Activated CD8-positive, alpha-beta T cell treated with anti-CD3 and anti-CD28 coated beads for 36 hours (primary cell): ENCODE measurements at regions not wholly inside any gene's neighbourhood (a gene's known extent, or its start where the extent isn't known, plus 50 kb on each side); places are given as distances from the start of the nearest gene placed in this dataset.
A peak's percentile ranks its signal among the peaks of the same experiment; 100 is the strongest.

Source experiments
- ATAC-seq: fragments of 200-7000 bp; cut with Tn5 transposase; one replicate; pipeline ENCODE4 v1.10.0; 2021; ENCODE audit warnings: mild to moderate bottlenecking, moderate library complexity
- CTCF ChIA-PET: fragments of 350-600 bp; sonication (Branson Sonifier 250); formaldehyde crosslinking; loops from one replicate; lab custom pipeline; 2021; ENCODE audit warnings: antibody characterized with exemption; lab: Charles Lee
- POLR2A ChIA-PET: fragments of 350-600 bp; sonication (Branson Sonifier 250); formaldehyde crosslinking; loops from one replicate; lab custom pipeline; 2021; ENCODE audit warnings: antibody characterized with exemption; lab: Charles Lee
- DNase-seq: peaks from one replicate; pipeline ENCODE4 v3.0.0-alpha.2; 2020
- H3K27ac Mint-ChIP-seq: one replicate; pipeline ENCODE4 v1.8.0; 2021; ENCODE audit warnings: mild to moderate bottlenecking, mixed read lengths
- H3K27me3 Mint-ChIP-seq: one replicate; pipeline ENCODE4 v1.8.0; 2021; ENCODE audit warnings: mixed read lengths
- H3K36me3 Mint-ChIP-seq: one replicate; pipeline ENCODE4 v1.8.0; 2021; ENCODE audit warnings: low read depth, mixed read lengths
- H3K4me1 Mint-ChIP-seq: one replicate; pipeline ENCODE4 v1.8.0; 2021; ENCODE audit warnings: low read depth, mixed read lengths
- H3K4me3 Mint-ChIP-seq: one replicate; pipeline ENCODE4 v1.8.0; 2021; ENCODE audit warnings: mild to moderate bottlenecking, moderate library complexity, mixed read lengths
- H3K9me3 Mint-ChIP-seq: one replicate; pipeline ENCODE4 v1.8.0; 2021; ENCODE audit warnings: mixed read lengths
- CTCF ChIP-seq: fragments of 200-600 bp; IDR thresholded peaks from one replicate; pipeline ENCODE4 v1.8.0; 2022; ENCODE audit warnings: antibody characterized with exemption, mild to moderate bottlenecking
- intact Hi-C: fragments of 100-400 bp; cut with micrococcal nuclease; formaldehyde crosslinking; loops from one replicate; pipeline ENCODE4 v1.10.0; 2022

GRCh38 chr3:87901141-87901540 is 157.7 kb downstream of the CGGBP1 start:
- DNase-seq (no peak), ATAC-seq (no peak)
- Mint-ChIP-seq H3K27me3 (peaks cover 1% of the 10 kb centered on the region), H3K4me3 (no peak overlapping the region), H3K4me1 (no peaks in the 10 kb centered on the region), H3K36me3 (no peaks in the 10 kb centered on the region), H3K9me3 (no peaks in the 10 kb centered on the region), H3K27ac (no peak overlapping the region)
- CTCF ChIA-PET = no interaction called here
- intact Hi-C loops = no loop called here
- POLR2A ChIA-PET = no interaction called here
- no peak for TF ChIP-seq CTCF

- ChIA-PET POLR2A (no interaction called here), CTCF (no interaction called here)
- no peaks in the 10 kb centered on the region for H3K4me1 Mint-ChIP-seq
- DNase-seq (no peak), ATAC-seq (no peak)
- no peak overlapping the region for H3K27ac Mint-ChIP-seq
- no peaks in the 10 kb centered on the region for H3K9me3 Mint-ChIP-seq
- intact Hi-C loops = no loop called here
- TF ChIP-seq CTCF = peak; percentile 39
- H3K27me3 Mint-ChIP-seq = peaks cover 1% of the 10 kb centered on the region
- H3K4me3 Mint-ChIP-seq = no peak overlapping the region
- H3K36me3 Mint-ChIP-seq = no peaks in the 10 kb centered on the region
Measured at GRCh38 chr3:87900061-87900460, 158.7 kb downstream of the CGGBP1 start.

GRCh38 chr3:87898971-87899370 is 159.8 kb downstream of the CGGBP1 start:
- Mint-ChIP-seq H3K4me1 (no peaks in the 10 kb centered on the region), H3K36me3 (no peaks in the 10 kb centered on the region), H3K27me3 (peaks cover 1% of the 10 kb centered on the region), H3K9me3 (no peaks in the 10 kb centered on the region), H3K27ac (no peak overlapping the region), H3K4me3 (no peak overlapping the region)
- intact Hi-C loops = no loop called here
- ChIA-PET POLR2A (no interaction called here), CTCF (interaction anchor here (0.9 kb wide), 1 partner anchor 13 kb away, joined by 3 read pairs; no protein-coding TSS in a partner anchor)
- DNase-seq = no peak
- ATAC-seq = no peak
- TF ChIP-seq CTCF = no peak

- no peaks in the 10 kb centered on the region for H3K9me3 Mint-ChIP-seq
- H3K27ac Mint-ChIP-seq = no peak overlapping the region
- no peaks in the 10 kb centered on the region for H3K36me3 Mint-ChIP-seq
- H3K4me1 Mint-ChIP-seq = no peaks in the 10 kb centered on the region
- H3K27me3 Mint-ChIP-seq = peaks cover 1% of the 10 kb centered on the region
- CTCF ChIA-PET = interaction anchor here (1.6 kb wide), 1 partner anchor 11 kb away, joined by 3 read pairs; no protein-coding TSS in a partner anchor
- no peak for ATAC-seq
- intact Hi-C loops = no loop called here
- no peak for DNase-seq
- TF ChIP-seq CTCF = no peak
- H3K4me3 Mint-ChIP-seq = no peak overlapping the region
- POLR2A ChIA-PET = no interaction called here
Measured at GRCh38 chr3:87895983-87896382, 162.8 kb downstream of the CGGBP1 start.

- H3K4me1 Mint-ChIP-seq = no peaks in the 10 kb centered on the region
- CTCF ChIA-PET = no interaction called here
- H3K9me3 Mint-ChIP-seq = peaks cover 19% of the 10 kb centered on the region
- no peak for TF ChIP-seq CTCF
- POLR2A ChIA-PET = no interaction called here
- H3K27ac Mint-ChIP-seq = no peak overlapping the region
- no peaks in the 10 kb centered on the region for H3K36me3 Mint-ChIP-seq
- H3K4me3 Mint-ChIP-seq = no peak overlapping the region
- DNase-seq (no peak), ATAC-seq (no peak)
- intact Hi-C loops = no loop called here
- peaks cover 1% of the 10 kb centered on the region for H3K27me3 Mint-ChIP-seq
Measured at GRCh38 chr3:87873136-87873535, 185.7 kb downstream of the CGGBP1 start.
